Glutamatergic neuron (in vitro differentiated cells): ENCODE measurements at regions not wholly inside any gene's neighbourhood (a gene's known extent, or its start where the extent isn't known, plus 50 kb on each side); places are given as distances from the start of the nearest gene placed in this dataset.

Experiments
- DNase-seq: peaks from one replicate; pipeline ENCODE4 v3.0.0; 2022
- H3K27ac Mint-ChIP-seq: one replicate; pipeline ENCODE4 v1.8.0; 2020; ENCODE audit warnings: mild to moderate bottlenecking, mixed read lengths, inconsistent platforms; ENCODE audit not compliant: unreplicated experiment
- H3K27me3 Mint-ChIP-seq: one replicate; pipeline ENCODE4 v1.8.0; 2020; ENCODE audit warnings: mild to moderate bottlenecking, moderate library complexity, mixed read lengths, inconsistent platforms; ENCODE audit not compliant: unreplicated experiment
- H3K36me3 Mint-ChIP-seq: one replicate; pipeline ENCODE4 v1.8.0; 2020; ENCODE audit warnings: mild to moderate bottlenecking, mixed read lengths, inconsistent platforms; ENCODE audit not compliant: unreplicated experiment
- H3K4me1 Mint-ChIP-seq: one replicate; pipeline ENCODE4 v1.8.0; 2020; ENCODE audit warnings: mild to moderate bottlenecking, low read depth, mixed read lengths, inconsistent platforms; ENCODE audit not compliant: unreplicated experiment
- H3K4me3 Mint-ChIP-seq: one replicate; pipeline ENCODE4 v1.8.0; 2020; ENCODE audit warnings: mild to moderate bottlenecking, mixed read lengths, inconsistent platforms; ENCODE audit not compliant: unreplicated experiment
- H3K9me3 Mint-ChIP-seq: one replicate; pipeline ENCODE4 v1.8.0; 2020; ENCODE audit warnings: mild to moderate bottlenecking, moderate library complexity, mixed read lengths, inconsistent platforms; ENCODE audit not compliant: unreplicated experiment
- TF ChIP-seq, protein P1 (sequence below): fragments of 200-600 bp; sonication (generic); IDR thresholded peaks from one replicate; pipeline ENCODE4 v1.5.0; 2021; ENCODE audit not compliant: partially characterized antibody, unreplicated experiment

DNA sequence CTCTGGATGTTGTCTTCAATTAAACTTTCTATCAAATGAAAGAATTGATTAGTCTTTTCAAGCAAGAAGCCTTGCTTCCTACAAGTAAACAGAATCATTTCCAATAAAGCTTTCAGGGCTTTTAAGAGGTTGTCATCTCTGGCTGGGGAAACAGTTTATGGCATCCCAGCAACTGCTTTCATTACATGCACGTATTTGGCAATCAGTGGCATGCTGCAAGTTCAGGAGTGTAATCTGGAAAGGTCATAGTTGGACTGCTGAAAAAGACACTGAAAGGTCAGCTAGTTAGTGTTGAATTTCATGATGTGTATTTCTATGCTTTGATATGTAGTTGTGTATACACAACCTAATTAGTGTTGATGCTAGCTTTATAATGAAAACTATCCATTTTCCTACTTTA is 332.9 kb downstream of the DSC3 start:
- DNase-seq, result no peak
- TF ChIP-seq, protein P1, sequence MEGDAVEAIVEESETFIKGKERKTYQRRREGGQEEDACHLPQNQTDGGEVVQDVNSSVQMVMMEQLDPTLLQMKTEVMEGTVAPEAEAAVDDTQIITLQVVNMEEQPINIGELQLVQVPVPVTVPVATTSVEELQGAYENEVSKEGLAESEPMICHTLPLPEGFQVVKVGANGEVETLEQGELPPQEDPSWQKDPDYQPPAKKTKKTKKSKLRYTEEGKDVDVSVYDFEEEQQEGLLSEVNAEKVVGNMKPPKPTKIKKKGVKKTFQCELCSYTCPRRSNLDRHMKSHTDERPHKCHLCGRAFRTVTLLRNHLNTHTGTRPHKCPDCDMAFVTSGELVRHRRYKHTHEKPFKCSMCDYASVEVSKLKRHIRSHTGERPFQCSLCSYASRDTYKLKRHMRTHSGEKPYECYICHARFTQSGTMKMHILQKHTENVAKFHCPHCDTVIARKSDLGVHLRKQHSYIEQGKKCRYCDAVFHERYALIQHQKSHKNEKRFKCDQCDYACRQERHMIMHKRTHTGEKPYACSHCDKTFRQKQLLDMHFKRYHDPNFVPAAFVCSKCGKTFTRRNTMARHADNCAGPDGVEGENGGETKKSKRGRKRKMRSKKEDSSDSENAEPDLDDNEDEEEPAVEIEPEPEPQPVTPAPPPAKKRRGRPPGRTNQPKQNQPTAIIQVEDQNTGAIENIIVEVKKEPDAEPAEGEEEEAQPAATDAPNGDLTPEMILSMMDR, result no peak
- H3K4me3 Mint-ChIP-seq, result no peak overlapping the region
- peaks cover 2% of the 10 kb centered on the region for H3K4me1 Mint-ChIP-seq
- H3K9me3 Mint-ChIP-seq, result peaks cover 3% of the 10 kb centered on the region
- no peaks in the 10 kb centered on the region for H3K27me3 Mint-ChIP-seq
- no peak overlapping the region for H3K27ac Mint-ChIP-seq
- H3K36me3 Mint-ChIP-seq, result no peaks in the 10 kb centered on the region

DNA sequence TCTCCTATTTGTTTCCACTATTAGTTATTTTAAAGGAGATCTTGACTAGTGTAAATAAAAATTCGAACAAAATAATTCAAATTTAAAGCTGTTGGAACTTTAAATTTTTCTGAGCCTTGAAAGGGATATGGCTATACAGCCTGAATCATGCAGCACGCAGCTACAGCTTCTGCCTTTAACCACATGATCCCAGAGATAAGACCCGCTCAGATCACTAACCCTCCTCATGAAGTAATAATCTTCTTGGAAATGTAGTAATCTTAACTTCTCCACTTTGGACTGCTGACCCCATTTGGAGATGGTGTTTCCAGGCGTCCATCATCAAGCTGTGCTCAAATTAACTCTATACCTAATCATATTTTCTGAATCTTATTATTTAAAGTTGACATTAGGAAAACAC is 336.6 kb downstream of the DSC3 start:
- Mint-ChIP-seq H3K36me3 (no peaks in the 10 kb centered on the region), H3K9me3 (peaks cover 3% of the 10 kb centered on the region), H3K27me3 (peaks cover 1% of the 10 kb centered on the region), H3K27ac (no peak overlapping the region), H3K4me1 (peaks cover 5% of the 10 kb centered on the region), H3K4me3 (no peak overlapping the region)
- no peak for DNase-seq
- TF ChIP-seq, protein P1, result no peak

DNA sequence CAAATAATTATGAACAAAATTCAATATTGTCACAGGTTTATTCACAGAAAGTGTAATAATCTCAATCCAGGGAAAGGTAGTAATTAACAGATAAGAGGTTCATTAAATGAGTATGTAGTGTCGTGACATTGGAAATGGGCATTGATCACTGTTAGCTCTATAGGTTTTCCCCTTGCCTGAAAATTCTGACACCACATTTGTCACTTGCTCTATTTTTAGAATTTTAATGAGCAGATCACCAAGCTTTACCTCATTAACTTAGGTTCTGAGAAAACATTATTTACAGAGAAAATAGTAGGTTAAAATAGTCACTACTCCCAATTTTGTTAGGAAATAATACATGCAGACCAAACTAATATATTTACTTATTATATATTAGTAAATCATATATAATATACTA is 344.0 kb downstream of the DSC3 start:
- H3K4me3 Mint-ChIP-seq, result no peak overlapping the region
- peaks cover 3% of the 10 kb centered on the region for H3K27me3 Mint-ChIP-seq
- TF ChIP-seq, protein P1, result no peak
- H3K9me3 Mint-ChIP-seq, result no peaks in the 10 kb centered on the region
- peaks cover 3% of the 10 kb centered on the region for H3K4me1 Mint-ChIP-seq
- no peaks in the 10 kb centered on the region for H3K36me3 Mint-ChIP-seq
- H3K27ac Mint-ChIP-seq, result no peak overlapping the region
- DNase-seq, result no peak

DNA sequence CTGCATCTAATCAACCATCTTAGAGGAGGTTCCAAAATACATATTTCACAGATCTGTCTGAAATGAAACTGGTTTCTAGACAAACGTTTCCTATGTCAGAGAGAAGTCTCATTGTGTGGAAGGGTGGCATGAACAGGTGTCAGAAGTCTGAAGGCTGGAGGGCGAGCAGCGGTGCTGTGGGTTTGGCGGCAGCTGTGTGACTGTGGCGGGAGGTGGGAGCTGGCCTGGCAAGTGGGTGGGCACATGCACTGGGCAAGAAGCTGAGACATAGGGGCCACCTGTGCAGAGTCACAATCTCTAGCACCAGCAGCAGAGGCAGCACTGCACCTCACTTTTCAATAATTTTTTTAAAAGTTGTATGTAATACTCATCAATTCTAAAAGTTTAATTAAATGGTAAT is 346.3 kb downstream of the DSC3 start:
- H3K36me3 Mint-ChIP-seq, result no peaks in the 10 kb centered on the region
- no peaks in the 10 kb centered on the region for H3K9me3 Mint-ChIP-seq
- H3K4me1 Mint-ChIP-seq, result peaks cover 3% of the 10 kb centered on the region
- DNase-seq, result no peak
- peaks cover 2% of the 10 kb centered on the region for H3K27me3 Mint-ChIP-seq
- TF ChIP-seq, protein P1, result no peak
- no peak overlapping the region for H3K4me3 Mint-ChIP-seq
- no peak overlapping the region for H3K27ac Mint-ChIP-seq

DNA sequence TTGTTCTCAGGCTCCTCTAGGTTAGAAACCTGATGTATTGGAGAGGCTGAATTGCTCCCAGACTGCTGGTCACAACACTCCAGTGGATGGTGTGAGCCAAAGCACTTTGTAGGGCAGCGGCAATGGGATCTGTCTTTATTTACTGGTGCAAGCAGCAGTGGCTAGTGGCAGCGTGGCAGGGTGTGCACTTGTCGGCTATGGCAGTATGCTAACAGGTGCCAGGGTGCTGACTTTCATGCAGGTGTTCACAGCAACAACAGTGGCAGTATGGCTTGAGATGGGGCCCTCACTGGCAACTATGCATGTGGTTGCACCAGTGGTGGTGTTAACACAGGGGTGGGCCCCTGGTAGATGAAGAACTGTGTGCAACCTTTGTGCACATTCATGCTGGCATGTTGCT is 347.8 kb downstream of the DSC3 start:
- H3K36me3 Mint-ChIP-seq, result no peaks in the 10 kb centered on the region
- peaks cover 2% of the 10 kb centered on the region for H3K4me1 Mint-ChIP-seq
- no peak for DNase-seq
- no peak overlapping the region for H3K27ac Mint-ChIP-seq
- no peaks in the 10 kb centered on the region for H3K9me3 Mint-ChIP-seq
- TF ChIP-seq, protein P1, result no peak
- no peak overlapping the region for H3K4me3 Mint-ChIP-seq
- H3K27me3 Mint-ChIP-seq, result peaks cover 2% of the 10 kb centered on the region
